Anterior cingulate cortex (tissue), 58 donors: ENCODE measurements at regions not wholly inside any gene's neighbourhood (a gene's known extent, or its start where the extent isn't known, plus 50 kb on each side); places are given as distances from the start of the nearest gene placed in this dataset.
"Not testable (repeated sequence)": the region's sequence is repeated elsewhere in the genome, so short reads cannot be mapped to it uniquely, and the experiment has no call there.

Experiments used
- DNase-seq, 58 donors: peaks; one replicate each; lab custom pipeline; 2025; lab: John Stamatoyannopoulos, UW

- no peak for DNase-seq
Measured at GRCh38 chr14:48349689-48350088, 674.3 kb upstream of the MDGA2 start.

- no peak for DNase-seq
Measured at GRCh38 chr14:48341069-48341468, 665.7 kb upstream of the MDGA2 start.

- DNase-seq: no peak
Measured at GRCh38 chr14:48333221-48333920, 658.0 kb upstream of the MDGA2 start.

DNA sequence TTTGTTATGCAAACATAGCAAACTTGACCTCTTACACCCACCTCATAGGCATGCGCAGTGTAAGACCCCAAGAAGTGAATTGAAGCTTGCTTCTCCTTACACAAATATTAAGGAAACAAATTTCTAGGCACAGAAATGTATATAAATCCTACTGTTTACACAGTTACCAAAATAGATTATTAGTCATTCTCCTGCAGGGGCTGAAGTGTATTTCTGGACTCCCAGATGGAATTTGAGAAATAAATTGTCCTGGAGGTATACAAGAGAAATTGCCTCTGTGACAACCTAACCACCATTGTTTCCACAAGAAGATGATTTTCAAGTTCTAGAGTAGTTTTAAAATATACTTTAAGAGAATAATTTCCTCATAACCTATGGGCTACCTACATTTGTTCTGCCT, 656.0 kb upstream of the MDGA2 start:
- no peak for DNase-seq

DNA sequence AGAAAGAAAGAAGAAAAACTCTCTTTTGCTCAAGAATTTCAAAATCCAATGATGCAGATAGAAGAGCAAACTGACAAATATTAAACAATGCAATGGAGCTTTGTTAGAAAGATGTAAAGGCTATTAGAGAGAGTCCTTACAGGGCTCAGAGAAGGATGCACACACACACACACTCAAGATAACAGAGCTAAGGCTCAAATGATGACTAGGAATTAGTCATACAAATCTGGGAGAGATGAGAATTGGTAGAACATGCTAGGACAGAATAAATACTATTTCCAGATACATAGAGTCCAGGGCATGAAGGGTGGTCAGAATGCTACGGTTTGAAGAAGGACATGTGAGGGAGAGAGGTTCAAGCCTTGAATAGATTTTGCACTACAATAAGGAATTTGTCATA, 650.1 kb upstream of the MDGA2 start:
- no peak for DNase-seq

DNA sequence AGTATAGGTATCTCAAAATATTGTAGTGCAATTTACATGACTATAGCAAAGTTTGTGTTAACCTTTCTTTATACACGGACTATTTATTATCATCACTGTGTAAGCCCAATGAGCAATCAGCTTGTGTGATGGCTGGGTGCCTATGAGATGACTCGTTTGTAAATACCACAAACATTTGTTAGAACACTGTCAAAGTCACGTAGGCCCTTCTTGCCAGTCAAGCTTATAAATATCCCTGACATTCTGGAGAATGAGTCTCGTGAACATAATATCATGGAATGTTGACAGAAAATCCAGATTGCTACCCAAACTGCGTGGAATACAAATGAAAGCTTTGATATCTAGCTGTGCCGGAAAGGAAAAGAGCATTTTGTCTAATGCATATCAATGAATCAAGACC, 648.3 kb upstream of the MDGA2 start:
- no peak for DNase-seq

DNA sequence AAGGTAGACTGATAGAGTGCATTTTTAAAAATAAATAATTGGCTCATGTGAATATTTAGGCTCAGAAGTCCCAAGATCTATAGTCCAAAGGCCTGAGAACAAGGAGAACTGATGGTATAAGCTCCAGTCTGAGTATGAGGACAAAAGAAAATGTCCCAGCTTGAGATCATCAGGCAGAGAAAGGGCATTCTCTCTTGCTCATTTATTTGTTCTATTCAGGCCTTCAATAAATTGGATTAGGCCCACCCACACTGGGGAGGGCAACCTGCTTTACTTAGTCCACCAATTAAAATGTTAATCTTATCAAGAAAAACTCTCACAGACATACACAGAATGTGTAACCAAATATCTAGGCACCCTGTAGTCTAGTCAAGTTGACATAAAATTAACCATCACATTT, 644.4 kb upstream of the MDGA2 start:
- DNase-seq: no peak

DNA sequence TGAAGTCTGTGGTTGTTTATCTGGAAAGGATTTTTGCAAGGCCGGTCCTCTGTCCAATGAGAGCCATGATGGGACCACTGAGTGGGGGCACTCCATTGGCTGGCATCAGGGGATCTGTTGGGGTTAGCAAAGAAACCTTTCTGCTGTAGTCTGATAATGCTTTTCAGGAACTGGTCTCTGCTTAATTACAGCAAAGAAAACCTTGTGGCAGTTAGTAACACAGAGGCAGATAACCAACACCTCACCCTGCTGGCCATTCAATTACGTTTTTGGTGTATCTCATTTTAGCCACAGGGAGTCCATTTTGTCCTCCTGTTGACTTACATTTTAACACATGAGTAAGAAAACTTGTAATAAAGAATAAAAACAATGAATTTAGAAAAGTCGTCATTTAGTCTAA, 629.3 kb upstream of the MDGA2 start:
- no peak for DNase-seq

- DNase-seq: no peak
Measured at GRCh38 chr14:48289701-48290100, 614.3 kb upstream of the MDGA2 start.

DNA sequence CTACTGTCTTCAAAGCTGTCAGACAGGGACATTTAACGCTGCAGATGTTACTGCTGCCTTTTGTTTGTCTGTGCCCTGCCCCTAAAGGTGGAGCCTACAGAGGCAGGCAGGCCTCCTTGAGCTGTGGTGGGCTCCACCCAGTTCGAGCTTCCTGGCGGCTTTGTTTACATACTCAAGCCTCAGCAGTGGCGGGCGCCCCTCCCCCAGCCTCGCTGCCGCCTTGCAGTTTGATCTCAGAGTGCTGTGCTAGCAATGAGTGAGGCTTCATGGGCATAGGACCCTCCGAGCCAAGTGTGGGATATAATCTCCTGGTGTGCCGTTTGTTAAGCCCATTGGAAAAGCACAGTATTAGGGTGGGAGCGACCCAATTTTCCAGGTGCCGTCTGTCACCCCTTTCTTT, 609.8 kb upstream of the MDGA2 start:
- DNase-seq: not testable (repeated sequence)

GRCh38 chr14:48275301-48275700, 599.9 kb upstream of the MDGA2 start:
- DNase-seq: peak in 11 of 58 donors; percentile 0 to 66 (median 9)

GRCh38 chr14:48274826-48275225, 599.4 kb upstream of the MDGA2 start:
- peak in 1 of 58 donors; percentile 19 for DNase-seq

DNA sequence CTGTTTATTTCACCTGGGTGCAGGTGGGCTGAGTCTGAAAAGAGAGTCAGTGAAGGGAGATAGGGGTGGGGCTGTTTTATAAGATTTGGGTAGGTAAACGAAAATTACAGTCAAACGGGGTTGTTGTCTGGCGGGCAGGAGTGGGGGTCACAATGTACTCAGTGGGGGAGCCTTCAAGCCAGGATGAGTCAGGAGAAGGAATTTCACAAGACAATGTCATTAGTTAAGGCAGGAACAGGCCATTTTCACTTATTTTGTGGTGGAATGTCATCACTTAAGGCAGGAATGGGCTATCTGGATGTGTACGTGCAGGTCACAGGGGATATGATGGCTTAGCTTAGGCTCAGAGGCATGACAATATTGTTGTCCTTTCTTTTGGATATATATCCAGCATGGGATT, 592.5 kb upstream of the MDGA2 start:
- DNase-seq: not testable (repeated sequence)

GRCh38 chr14:48266201-48266600, 590.8 kb upstream of the MDGA2 start:
- DNase-seq: not testable (repeated sequence)

- no peak for DNase-seq
Measured at GRCh38 chr14:48261436-48261835, 586.0 kb upstream of the MDGA2 start.

DNA sequence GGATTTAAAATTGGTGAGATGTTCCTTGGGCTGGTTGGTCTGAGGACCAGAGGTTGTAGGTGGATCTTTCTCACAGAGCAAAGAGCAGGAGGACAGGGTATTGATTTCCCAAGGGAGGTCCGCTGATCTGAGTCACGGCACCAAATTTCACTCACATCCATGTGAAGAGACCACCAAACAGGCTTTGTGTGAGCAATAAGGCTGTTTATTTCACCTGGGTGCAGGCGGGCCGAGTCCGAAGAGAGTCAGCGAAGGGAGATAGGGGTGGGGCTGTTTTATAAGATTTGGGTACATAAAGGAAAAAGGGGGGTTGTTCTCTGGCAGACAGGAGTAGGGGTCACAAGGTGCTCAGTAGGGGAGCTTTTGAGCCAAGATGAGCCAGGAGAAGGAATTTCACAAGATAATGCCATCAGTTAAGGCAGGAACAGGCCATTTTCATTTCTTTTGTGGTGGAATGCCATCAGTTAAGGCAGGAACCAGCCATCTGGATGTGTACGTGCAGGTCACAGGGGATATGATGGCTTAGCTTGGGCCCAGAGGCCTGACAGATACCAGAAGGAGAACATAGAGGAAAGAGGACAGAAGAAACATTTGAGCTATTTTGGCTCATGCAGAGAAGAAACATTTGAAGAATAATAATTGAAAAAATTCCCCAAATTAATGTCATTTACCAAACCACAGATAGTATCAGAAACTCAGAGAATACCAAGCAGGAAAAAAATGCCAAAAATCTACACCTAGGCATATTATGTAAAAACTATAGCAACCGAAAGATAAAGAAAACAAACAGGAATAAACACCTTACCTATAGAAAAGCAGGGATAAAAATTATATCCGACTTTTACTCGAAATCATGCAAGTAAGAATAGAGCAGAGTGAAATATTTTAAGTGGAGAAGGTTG, 585.2 kb upstream of the MDGA2 start:
- not testable (repeated sequence) for DNase-seq

DNA sequence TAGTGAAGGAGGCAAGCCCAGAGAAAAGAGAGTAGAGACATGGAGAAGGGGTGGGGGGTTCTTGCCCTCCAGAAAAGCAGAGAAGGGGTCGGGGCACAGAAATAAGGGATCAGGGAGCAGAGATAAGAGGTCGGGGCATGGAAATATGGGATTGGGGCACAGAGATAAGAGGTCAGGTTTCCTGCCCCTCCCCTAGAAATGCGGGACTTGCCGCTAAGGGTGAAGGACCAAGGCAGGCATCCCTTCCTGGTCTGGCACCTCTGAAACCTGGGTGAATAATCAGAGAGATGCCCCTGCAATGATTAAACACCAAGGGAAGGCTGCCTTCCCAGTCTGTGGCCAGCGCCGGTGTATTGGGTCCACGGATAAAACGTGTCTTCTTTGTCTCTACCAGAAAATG, 584.5 kb upstream of the MDGA2 start:
- not testable (repeated sequence) for DNase-seq

DNA sequence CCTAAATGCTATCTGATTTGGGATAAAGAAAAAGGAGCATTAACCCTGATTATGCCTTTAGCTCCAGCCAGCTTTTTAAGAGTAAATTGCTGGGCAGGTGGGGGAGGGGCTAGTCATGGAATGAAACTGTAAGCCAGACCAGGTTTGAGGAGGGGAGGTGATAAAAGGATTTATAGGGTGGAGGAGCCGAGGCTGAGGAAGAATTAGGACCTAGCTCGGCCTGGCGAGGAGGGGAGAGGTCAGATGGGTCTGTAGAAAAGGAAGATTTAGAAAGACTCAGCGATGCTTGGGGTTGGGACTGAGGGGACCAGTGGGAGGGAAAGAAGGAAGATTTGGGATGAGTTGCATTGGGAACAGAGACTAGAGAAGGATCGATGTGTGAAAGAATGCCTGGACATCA, 583.8 kb upstream of the MDGA2 start:
- not testable (repeated sequence) for DNase-seq

DNA sequence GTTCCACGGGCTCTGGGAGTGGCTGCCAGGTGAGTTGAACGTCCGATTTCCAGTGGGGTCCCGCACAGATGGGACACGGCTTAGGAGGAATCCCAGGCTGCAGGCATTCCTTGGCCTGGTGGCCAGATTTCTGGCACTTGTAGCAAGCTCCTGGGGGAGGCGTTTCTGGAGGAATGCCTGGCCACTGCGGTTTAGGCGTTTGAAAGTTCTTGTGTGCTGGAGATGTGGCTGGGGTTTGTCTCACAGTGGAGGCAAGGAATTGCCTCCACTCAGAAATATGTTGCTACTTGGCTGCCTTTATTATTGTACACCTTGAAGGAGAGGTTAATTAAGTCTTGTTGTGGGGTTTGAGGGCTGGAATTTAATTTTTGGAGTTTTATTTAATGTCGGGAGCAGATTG, 583.3 kb upstream of the MDGA2 start:
- DNase-seq: not testable (repeated sequence)

DNA sequence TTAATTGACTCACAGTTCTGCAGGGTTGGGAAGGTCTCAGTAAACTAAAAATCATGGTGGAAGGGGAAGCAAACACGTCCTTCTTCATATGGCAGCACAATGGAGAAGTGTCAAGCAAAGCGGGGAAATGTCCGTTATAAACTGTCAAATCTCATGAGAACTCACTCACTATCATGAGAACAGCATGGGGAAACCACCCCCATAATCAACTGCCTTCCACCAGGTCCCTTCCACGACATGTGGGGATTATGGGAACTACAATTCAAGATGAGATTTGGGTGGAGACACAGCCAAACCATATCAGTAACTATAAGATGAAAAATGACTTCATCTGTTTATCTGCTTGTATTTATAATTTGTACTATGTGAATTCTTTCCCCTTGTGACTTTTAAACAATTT, 577.6 kb upstream of the MDGA2 start:
- no peak for DNase-seq

GRCh38 chr14:48251290-48251689, 575.9 kb upstream of the MDGA2 start:
- DNase-seq: no peak

- DNase-seq: no peak
Measured at GRCh38 chr14:48250575-48250974, 575.2 kb upstream of the MDGA2 start.
